ENCODE measurements at regions not wholly inside any gene's neighbourhood (a gene's known extent, or its start where the extent isn't known, plus 50 kb on each side); places are given as distances from the start of the nearest gene placed in this dataset.
"Not testable (repeated sequence)": the region's sequence is repeated elsewhere in the genome, so short reads cannot be mapped to it uniquely, and the experiment has no call there.

DNA sequence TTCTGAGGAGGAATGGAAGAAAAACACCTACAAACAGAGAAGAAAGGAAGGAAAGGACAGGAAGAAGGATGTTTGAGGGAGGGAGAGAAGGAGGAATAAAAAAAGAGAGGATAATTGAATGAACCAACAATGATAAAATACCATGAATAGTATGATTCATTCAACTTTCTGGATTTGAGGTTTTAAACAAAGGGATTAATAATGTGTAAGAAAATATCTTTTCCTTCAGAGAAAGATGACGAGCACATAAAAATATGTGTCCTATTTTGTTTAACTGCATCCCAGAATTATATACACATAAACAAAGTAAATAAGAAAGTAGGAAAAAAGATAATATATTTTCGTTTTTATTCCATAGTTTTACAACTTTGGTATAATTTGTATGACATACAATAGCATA lies 1380.4 kb downstream of the STIM2 start:
- no peak for DNase-seq

DNA sequence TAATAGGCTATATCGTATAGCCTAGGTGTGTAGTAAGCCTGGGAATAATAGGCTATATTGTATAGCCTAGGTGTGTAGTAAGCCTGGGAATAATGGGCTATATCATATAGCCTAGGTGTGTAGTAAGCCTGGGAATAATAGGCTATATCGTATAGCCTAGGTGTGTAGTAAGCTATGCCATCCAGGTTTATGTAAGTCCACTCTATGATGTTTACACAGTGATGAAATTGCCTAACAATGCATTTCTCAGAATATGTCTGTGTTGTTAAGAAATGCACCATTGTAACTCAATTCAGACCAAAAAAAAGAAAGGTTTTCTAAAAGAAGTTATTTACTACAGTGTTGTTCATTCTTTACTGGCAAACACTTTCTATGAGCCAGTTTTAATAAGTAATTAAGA lies 1387.2 kb downstream of the STIM2 start:
- DNase-seq, result no peak

DNA sequence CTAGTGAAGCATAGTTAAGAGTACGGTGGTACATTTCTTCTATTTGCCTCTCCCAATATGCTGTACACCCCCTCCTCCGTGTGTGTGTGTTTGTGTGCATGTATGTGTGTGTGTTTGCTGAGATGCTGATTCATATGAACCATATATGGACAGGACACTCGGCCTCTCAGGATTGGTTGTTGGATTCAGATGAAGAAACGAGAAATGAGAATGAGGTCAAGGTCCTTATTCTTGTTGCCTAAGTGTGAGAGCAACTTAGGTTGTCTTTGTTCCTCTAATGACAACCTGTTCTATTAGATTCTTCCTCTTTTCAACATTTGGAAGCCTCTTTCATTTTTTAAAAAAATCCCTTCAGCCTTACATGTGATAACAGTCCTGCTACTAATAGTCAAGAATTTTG lies 1387.6 kb downstream of the STIM2 start:
- DNase-seq, result no peak

DNA sequence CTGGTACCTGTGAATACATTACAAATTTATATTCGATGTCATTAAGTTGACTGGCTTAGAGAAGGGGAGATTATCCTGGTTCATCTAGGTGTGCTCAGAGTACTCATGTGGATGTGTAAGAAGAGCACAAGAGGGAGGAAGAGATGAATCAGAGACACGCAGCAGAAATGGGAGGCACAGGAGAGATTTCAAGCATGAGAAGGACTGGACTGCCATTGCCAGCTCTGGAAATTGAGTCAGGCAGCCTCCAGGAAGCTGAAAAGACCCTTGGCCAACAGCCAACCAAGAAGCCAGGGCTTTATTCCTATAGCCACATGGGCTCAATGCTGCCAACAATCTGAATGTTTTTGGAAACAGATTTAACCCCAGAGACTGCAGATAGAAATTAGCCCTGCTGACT lies 1390.0 kb downstream of the STIM2 start:
- no peak for DNase-seq

DNA sequence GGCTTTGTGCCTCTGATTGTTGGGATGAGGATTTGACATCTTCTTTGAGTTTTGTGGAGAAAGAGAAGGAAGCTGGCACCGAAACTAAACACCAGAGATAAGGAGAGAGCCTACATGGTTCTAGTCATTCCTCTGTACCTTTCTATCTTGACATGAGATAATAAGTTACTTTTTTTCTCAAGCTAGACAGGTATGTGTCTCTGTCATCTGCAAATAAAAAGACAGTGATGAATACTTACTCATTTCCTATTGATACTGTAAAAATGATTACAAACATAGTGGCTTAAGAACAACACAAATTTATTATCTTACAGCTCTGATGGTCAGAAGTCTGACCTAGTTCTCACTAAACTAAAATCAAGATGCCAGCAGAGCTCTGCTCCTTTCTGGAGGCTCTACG lies 1391.2 kb downstream of the STIM2 start:
- DNase-seq, result no peak

DNA sequence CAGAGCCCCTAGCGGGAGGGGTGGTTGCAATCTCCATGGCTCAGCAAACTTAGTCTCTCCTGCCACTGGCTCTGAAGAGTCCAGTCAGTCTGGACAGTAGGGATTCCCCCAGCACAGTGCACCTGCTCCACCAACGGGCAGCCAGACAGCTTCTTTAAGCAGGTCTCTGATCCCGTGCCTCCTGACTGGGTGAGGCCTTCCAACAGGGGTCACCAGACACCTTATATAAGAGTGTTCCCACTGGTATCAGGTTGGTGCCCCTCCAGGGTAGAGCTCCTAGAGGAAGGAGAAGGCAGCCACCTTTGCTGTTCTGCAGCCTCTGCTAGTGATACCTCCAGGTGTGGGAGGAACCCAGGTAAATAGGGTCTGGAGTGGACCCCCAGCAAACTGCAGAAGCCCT lies 1393.4 kb downstream of the STIM2 start:
- DNase-seq, result no peak

DNA sequence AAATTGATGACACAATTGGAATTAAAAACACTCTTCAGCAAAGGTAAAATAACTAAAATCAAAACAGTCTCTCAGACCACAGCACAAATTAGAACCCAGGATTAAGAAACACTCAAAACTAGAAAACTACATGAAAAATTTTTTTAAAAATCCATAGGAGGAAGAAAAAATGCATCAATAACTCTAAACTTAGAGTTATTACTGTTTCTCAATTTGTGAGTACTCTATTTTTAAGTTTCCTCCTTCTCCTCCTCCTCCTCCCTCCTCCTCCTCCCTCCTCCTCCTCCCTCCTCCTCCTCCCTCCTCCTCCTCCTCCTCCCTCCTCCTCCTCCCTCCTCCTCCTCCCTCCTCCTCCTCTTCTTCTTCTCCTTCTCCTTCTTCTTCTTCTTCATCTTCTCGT lies 1395.7 kb downstream of the STIM2 start:
- DNase-seq, result no peak

DNA sequence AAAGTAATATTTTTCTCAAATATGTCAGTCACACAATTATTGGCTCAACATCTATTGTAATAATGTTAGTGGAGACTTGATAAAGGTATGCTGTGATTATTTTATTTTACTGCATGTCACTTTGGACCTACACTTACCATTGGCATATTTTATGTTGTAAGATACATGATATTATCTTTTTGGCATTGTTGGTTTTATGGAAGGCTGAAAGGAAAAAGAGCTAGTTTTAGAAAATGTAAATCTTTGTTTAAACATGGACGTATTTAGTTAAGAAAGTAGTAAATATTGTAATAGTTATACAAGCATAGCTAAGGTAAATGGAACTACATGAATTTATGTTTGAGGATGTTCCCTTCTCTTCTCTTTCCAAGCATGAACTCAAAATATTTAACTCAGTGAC lies 1399.3 kb downstream of the STIM2 start:
- no peak for DNase-seq

DNA sequence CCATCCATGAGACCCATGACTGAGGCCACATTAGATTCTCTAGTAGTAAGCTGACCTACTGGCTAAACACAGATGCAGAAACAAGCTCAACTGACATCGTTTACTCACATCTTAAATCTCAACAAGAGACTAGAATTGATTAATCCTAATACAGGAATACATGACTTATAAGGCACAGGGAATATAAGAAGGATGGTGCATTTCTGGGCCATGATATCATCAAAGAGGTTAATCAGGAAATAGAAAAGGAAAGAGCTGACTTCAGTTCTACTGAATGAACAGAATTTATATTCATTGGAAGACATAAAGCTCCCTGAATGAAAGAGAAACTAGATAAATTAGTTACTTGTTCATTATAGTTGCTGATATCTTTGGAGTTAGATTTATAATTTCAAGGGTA lies 1406.5 kb downstream of the STIM2 start:
- no peak for DNase-seq

DNA sequence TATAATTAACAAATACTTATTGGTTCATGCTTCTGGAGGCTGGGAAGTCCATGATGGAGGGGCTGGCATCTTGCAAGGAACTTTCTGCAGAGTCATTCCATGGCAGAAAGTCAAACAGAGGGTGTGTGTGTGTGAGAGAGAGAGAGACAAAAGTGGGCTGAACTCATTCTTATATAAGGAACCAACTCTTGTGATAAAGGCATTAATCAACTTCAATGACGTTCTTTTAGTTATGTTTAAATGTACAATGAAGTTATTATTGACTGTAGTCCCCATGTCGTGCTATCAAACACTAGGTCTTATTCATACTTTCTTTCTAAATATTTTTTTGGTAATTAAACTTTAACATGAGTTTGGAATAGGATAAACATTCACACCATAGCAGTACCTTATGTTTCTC lies 1408.8 kb downstream of the STIM2 start:
- no peak for DNase-seq

DNA sequence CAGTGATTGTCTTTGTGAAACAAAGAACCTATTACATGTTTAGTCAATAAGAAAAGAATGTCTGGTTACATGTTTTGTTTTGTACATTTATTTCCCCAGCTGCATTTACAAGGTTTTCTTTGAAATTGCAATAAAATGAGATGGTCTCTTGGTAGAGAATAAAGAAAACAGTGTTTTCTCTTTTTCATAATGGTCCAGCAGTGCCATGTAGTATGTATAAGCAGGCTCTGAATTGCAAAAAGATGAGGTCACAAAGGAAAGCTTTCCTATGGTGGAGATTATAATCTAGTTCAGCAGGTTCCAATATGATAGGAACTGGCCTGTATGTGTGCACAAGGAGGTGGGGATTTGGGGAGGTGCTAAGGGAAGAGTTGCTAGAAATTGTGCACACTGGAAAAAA lies 1417.3 kb downstream of the STIM2 start:
- DNase-seq, result no peak

DNA sequence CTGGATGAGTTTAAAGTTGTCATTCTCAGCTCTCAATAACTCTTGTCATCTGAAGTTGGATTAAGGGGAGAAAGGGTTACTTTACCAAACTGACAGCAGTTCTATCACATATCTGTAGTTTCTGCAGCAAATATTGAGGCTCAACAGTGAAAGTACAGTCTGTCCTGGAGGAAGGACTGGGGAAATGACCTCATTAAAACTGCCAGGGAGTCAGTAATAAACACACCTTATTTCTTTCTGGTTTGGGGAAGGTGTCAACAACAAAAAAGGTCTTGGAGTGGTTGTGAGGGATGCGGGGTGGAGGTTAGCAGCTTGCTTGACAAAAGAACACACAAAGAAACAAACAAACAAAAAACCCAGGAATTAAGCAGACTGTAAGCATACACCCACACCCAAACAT lies 1418.0 kb downstream of the STIM2 start:
- no peak for DNase-seq

DNA sequence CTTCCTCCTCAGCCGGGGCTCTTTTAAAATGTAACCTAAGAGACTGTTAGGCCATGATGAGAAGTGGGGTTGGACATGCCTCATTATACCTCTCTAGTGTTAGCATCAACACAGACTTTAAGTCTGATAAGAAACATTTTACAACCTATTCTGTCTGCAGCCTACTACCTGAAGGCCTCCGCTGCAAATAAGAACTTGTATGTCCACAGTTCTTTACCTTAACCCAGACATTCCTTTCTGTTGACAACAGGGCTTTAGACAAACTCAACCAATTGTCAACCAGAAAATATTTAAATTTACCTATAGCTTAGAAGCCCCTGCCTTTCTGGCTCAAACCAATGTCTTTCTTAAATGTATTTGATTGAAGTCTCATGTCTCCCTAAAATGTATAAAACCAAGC lies 1418.6 kb downstream of the STIM2 start:
- no peak for DNase-seq

DNA sequence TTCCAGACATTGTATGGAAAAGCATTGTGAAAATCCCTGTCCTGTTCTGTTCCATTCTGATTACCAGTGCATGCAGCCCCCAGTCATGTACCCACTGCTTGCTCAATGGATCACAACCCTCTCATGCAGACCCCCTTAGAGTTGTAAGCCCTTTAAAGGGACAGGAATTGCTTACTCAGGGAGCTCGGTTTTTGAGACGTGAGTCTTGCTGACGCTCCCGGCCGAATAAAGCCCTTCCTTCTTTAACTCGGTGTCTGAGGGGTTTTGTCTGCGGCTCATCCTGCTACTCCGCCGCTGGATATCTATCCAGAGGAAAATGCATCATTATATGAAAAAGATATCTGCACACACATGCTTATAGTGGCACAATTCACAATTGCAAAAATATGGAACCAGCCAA lies 1425.6 kb downstream of the STIM2 start:
- not testable (repeated sequence) for DNase-seq

DNA sequence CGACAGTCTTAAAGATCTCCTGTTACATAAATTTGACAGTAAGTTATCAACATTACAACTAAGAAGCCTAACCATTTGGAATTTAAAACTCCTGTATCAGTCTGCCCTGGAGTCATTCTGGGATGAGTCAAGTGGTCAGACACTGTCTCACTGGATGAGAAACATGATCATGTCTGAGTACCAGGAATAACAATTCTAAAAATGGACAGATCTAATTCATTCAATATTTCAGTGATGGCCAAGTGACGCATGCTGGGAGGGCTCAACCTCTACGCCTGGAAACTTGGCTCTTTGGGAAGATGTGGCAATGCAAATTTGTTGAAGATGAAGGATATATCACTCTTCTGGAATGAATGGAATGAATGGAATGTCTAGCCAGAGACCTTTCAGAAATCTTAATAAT lies 1427.2 kb downstream of the STIM2 start:
- no peak for DNase-seq

DNA sequence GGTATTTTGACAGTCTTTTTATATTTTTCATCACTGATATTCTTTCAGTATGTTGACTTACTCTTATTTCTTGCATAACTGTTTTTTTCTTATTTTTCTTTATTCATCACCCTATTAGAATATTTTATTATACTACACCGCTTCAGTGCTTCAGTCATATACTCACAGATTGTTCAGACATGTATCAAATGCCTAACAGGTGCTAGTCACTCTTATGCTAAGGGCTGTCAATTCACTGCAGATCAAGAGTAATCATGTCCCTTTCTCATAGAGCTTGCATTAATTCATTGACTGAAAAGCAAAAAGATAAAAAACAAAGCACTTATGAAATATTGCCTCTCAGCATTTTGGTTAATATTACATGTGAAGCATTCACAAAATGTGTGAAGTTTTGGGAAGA lies 1435.6 kb downstream of the STIM2 start:
- DNase-seq, result no peak

DNA sequence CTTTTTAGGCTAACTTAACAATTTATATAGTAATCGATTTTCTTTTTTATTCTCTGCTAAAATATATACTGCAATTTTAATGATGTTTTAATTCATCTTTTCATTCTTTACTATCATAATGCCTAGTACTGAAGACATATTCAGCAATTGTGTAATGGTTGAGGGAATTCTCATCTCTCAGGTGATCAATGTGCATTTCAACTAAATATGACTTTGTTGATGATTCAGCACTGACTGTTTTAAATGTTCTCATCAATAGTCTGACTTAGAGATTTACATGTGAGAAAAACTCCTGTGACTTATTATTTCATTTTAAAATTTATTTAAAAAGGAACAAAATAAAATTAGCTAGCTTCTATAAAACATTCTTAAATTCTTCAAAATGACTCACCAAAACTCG lies 1450.3 kb downstream of the STIM2 start:
- no peak for DNase-seq

DNA sequence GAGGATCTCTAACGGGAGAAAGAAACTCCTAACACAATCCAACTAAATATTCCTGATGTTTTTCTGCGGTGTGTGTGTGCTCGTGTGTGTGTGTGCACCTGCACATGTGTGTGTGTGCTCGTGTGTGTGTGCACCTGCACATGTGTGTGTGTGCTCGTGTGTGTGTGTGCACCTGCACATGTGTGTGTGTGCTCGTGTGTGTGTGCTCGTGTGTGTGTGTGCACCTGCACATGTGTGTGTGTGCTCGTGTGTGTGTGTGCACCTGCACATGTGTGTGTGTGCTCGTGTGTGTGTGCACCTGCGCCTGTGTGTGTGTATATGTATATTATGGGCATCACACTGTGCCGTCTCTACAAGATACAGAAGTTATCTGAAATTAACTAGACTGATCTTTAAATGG lies 1451.9 kb downstream of the STIM2 start:
- DNase-seq, result not testable (repeated sequence)

DNA sequence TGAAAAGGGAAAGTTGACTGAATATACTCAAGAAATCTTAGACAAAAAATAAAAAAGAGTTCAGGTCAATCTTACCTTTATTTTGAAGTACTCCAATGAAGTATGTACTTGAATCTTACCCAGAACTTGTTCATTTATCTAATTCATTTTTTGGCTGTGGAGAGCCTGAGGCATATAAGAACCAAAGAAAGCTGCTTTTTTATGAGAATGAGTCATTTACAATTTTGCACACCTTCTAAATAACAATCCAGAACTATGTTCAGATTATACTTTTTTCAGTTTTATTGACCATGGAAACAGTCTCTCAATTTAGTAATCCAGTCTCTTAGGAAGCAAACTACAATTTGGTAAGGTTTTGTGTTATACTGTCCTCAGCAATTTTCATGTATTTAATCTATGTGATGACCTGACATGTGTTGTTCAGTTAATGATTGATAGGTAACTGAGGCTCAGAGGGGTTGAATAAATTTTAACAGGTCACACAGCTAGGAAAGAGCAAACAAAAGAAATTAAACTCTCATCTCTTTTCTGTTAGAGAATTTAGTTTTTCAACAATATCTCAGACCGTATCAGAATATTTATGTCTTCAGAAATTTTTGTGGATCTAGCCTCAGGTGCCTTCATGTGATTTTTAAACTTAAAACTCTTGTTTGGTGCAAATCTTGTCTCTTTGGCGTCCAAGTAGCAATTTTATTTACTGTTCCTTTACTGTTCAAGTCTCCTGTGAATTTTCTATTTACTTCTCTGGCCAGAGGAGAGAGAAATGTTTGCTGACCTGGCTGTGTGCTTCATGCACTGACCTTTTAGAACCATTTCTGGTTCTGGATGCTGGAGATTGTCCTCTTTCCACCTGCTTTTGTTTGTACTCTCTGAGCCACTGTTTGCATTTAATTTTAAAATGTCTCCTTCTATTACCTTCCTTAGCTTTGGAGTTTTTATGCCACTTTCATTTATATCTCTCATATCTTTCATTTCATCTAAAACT lies 1453.4 kb downstream of the STIM2 start:
- DNase-seq, result no peak

DNA sequence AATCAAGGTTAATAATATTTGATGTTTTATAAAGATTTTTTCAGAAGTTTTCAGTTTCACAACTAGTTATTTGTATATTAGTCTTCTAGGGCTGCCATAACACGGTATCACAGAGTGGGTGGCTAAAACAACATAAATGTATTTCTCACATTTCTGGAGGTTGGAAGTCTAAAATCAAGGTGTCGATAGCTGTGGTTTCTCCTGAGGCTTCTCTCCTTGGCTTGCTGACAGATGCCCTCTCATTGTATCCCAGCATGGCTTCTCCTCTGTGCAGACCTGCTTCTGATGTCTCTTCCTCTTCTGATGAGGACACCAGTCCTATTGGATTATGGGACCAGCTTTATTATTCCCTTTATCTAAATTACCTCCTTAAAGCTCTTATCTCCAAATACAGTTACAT lies 1456.6 kb downstream of the STIM2 start:
- DNase-seq, result no peak

DNA sequence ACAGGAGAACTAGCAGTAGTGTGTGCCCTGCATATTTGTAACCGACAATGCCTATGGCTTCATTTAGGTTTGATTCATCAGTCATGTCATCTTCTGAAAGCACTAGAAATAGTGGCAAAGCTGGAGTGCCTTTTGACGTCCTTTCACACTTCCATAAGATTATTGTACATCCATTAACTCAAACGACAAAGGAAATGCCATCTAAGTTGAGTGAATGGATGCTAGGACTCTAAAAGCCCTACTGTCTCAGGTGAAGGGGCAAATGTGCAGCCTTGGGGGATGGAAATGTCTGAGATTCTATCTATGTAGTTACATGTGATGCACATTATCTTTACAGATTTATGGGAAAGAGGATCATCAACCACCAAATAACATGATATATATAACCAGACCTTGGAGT lies 1473.6 kb downstream of the STIM2 start:
- no peak for DNase-seq

DNA sequence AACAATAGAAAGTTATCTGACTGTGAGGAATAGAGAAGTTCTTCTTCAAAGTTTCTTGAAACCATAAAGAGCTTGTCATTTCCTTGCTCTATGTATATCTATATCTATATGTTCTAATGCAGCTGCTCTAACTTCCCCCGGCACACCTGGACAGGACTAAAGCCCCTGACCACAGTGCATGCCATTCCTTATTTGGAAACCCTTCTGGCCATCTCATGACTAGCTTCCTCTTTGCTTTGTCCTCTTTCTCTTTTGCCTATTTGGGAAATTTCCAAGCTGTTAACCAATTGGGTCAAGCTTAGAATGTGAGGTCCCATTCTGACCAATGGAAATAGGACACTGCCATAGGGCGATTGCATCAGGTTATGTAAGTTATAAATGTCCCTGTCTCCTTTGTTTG lies 1481.1 kb downstream of the STIM2 start:
- DNase-seq, result no peak

DNA sequence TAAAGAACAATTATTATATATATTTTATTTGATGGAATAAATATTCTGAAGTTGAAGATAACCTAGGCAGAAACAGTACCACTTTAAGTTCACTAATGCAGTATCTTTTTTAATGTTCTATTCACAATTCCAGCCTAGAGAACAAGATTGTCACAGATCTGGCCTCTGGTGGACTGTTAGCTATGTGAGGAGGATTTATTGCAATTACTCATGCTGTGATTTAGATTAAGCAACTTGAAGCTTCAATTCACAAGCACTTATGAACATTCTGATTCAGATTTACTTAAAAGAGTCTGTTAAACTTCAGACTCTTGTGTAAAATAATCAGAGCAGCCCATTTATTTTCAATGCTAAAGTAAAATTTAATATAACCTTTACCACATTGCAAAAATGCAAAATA lies 1489.8 kb downstream of the STIM2 start:
- no peak for DNase-seq

DNA sequence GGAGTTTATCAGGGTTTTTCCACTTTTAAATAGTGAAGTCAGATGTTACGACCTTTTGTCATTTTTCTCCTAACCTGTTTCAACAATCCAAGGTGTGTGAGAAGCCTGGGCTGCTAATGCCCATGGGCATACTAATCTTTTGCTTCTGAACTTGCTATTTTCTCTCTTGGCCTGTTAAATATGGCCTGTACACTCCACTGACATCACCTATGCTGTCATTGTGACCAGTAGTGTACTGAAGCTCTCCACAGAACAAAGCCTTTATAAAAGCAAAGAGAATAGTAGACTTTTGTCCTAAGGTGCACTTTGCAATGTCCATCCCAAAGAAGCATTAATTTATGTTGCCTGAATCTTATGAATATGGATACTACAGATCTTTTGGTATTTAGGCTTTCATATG lies 1490.5 kb downstream of the STIM2 start:
- no peak for DNase-seq

DNA sequence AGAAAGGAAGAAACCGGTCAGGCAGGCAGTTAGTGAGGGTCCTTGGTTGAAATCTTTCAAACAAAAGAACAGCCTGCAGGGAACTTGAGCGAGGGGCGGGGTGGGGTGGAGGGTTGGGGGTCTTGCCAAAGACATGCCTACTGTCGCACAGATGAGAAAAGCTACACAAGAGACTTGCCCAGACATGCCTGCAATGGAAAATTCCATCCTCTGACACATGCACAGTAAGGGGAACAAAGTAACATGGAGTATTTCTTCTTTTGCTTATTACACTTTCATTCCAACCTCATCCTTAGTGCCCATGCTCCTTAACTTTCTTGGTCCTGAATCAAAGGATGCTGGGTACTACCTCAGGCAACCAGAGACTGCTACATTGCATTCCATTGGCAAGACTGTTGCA lies 1491.2 kb downstream of the STIM2 start:
- DNase-seq, result no peak
